PC-3 (cell line): ENCODE measurements at regions not wholly inside any gene's neighbourhood (a gene's known extent, or its start where the extent isn't known, plus 50 kb on each side); places are given as distances from the start of the nearest gene placed in this dataset.

Experiments
- ATAC-seq: fragments of 200-7000 bp; cut with Tn5 transposase; 2 replicates; pipeline ENCODE4 v1.9.1; 2020; ENCODE audit warnings: mild to moderate bottlenecking, moderate library complexity
- BruUV-seq: library from RNA; stranded (reverse); fragments of 400-500 nt; replicated peaks from 2 replicates; lab custom pipeline; 2021; lab: Mats Ljungman, UMichigan
- CTCF ChIA-PET: fragments of 300-600 bp; sonication (Branson Sonifier 250); formaldehyde crosslinking; loops from one replicate; lab custom pipeline; 2022; ENCODE audit warnings: antibody characterized with exemption; lab: Charles Lee
- POLR2A ChIA-PET: fragments of 300-600 bp; sonication (Branson Sonifier 250); formaldehyde crosslinking; loops from one replicate; lab custom pipeline; 2022; ENCODE audit warnings: antibody characterized with exemption; ENCODE audit not compliant: unreplicated experiment; lab: Charles Lee
- DNase-seq: peaks from one replicate; pipeline ENCODE4 v3.0.0-alpha.2; 2015
- H2AFZ ChIP-seq: fragments of 300-600 bp; sonication (generic); 2 replicates; pipeline ENCODE4 v1.6.0; 2016; ENCODE audit warnings: antibody characterized with exemption, low read length
- H3F3A ChIP-seq: fragments of 300-600 bp; sonication (generic); one replicate; pipeline ENCODE4 v1.6.0; 2017; ENCODE audit warnings: antibody characterized with exemption, low read length, control low read depth, mild to moderate bottlenecking; ENCODE audit not compliant: unreplicated experiment
- H3K27ac ChIP-seq: fragments of 300-600 bp; sonication (generic); 2 replicates; pipeline ENCODE4 v1.5.1; 2016; ENCODE audit warnings: mild to moderate bottlenecking, low read length
- H3K27me3 ChIP-seq: fragments of 300-600 bp; sonication (generic); 2 replicates; pipeline ENCODE4 v1.6.1; 2016; ENCODE audit warnings: low read length, mixed read lengths
- H3K36me3 ChIP-seq: fragments of 300-600 bp; sonication (generic); 2 replicates; pipeline ENCODE4 v1.6.1; 2016; ENCODE audit warnings: low read depth, mixed run types, low read length, mixed read lengths
- H3K4me1 ChIP-seq: fragments of 300-600 bp; sonication (generic); 2 replicates; pipeline ENCODE4 v1.5.1; 2016; ENCODE audit warnings: low read length; ENCODE audit not compliant: insufficient read depth
- H3K4me2 ChIP-seq: fragments of 300-600 bp; sonication (generic); 2 replicates; pipeline ENCODE4 v1.6.0; 2016; ENCODE audit warnings: low read length
- H3K4me3 ChIP-seq: fragments of 300-600 bp; sonication (generic); 2 replicates; pipeline ENCODE4 v1.5.1; 2016; ENCODE audit warnings: mild to moderate bottlenecking, low read length, mixed read lengths
- H3K79me2 ChIP-seq: fragments of 300-600 bp; sonication (generic); 2 replicates; pipeline ENCODE4 v1.6.1; 2017; ENCODE audit warnings: low read length, mixed read lengths
- H3K9ac ChIP-seq: fragments of 300-600 bp; sonication (generic); 2 replicates; pipeline ENCODE4 v1.6.0; 2016; ENCODE audit warnings: mild to moderate bottlenecking, low read length
- H3K9me2 ChIP-seq: fragments of 300-600 bp; sonication (generic); replicated peaks from 2 replicates; pipeline ENCODE4 v1.6.1; 2016; ENCODE audit warnings: mixed run types, low read length, mixed read lengths
- H3K9me3 ChIP-seq: fragments of 300-600 bp; sonication (generic); 2 replicates; pipeline ENCODE4 v1.6.1; 2016; ENCODE audit warnings: low read length, mixed read lengths
- H4K20me1 ChIP-seq: fragments of 300-600 bp; sonication (generic); 2 replicates; pipeline ENCODE4 v1.6.1; 2016; ENCODE audit warnings: low read length, mixed read lengths
- CTCF ChIP-seq: fragments of 300-600 bp; sonication (generic); conservative IDR thresholded peaks from 2 replicates; pipeline ENCODE4 v1.5.1; 2017; ENCODE audit warnings: antibody characterized with exemption, low read depth, mild to moderate bottlenecking, low read length
- EZH2 ChIP-seq: fragments of 300-600 bp; sonication (generic); IDR thresholded peaks from one replicate; pipeline ENCODE4 v1.6.1; 2017; ENCODE audit warnings: antibody characterized with exemption, mild to moderate bottlenecking, low read length; ENCODE audit not compliant: unreplicated experiment
- EZH2phosphoT487 ChIP-seq: fragments of 300-600 bp; sonication (generic); IDR thresholded peaks from 2 replicates; pipeline ENCODE4 v1.6.1; 2018; ENCODE audit warnings: mild to moderate bottlenecking, antibody characterized with exemption, low read length, borderline replicate concordance
- intact Hi-C: fragments of 100-400 bp; cut with micrococcal nuclease; formaldehyde crosslinking; loops from 2 replicates; pipeline ENCODE4 v1.9.0; 2023

GRCh38 chr1:17893891-17894631, 138.9 kb downstream of the ACTL8 start:
- intact Hi-C loops: no loop called here
- no peak for ATAC-seq
- peaks cover 46% of the 10 kb centered on the region for H3K27me3 ChIP-seq
- no peaks in the 10 kb centered on the region for H3K9me3 ChIP-seq
- H3K4me3 ChIP-seq: no peak overlapping the region
- H3F3A ChIP-seq: no peaks in the 10 kb centered on the region
- no peak overlapping the region for H3K4me2 ChIP-seq
- H3K9ac ChIP-seq: no peak overlapping the region
- no peaks in the 10 kb centered on the region for H3K36me3 ChIP-seq
- H3K4me1 ChIP-seq: no peaks in the 10 kb centered on the region
- no peak for DNase-seq
- CTCF ChIA-PET: no interaction called here
- POLR2A ChIA-PET: no interaction called here
- TF ChIP-seq CTCF (no peak), EZH2 (no peak), EZH2phosphoT487 (no peak)
- H4K20me1 ChIP-seq: no peaks in the 10 kb centered on the region
- no peaks in the 10 kb centered on the region for H3K79me2 ChIP-seq
- no TSS peak for BruUV-seq
- no peak overlapping the region for H2AFZ ChIP-seq
- H3K27ac ChIP-seq: no peak overlapping the region
- no peaks in the 10 kb centered on the region for H3K9me2 ChIP-seq

GRCh38 chr1:17895401-17895800, 140.3 kb downstream of the ACTL8 start:
- H3K4me3 ChIP-seq: no peak overlapping the region
- intact Hi-C loops: no loop called here
- ATAC-seq (no peak), DNase-seq (no peak)
- H3K9me2 ChIP-seq: no peaks in the 10 kb centered on the region
- no peaks in the 10 kb centered on the region for H3K36me3 ChIP-seq
- TF ChIP-seq EZH2 (no peak), CTCF (no peak), EZH2phosphoT487 (no peak)
- no peaks in the 10 kb centered on the region for H3K4me1 ChIP-seq
- H3K9ac ChIP-seq: no peak overlapping the region
- H3K27me3 ChIP-seq: peaks cover 46% of the 10 kb centered on the region
- H3K9me3 ChIP-seq: no peaks in the 10 kb centered on the region
- no peak overlapping the region for H3K4me2 ChIP-seq
- H3F3A ChIP-seq: no peaks in the 10 kb centered on the region
- ChIA-PET POLR2A (no interaction called here), CTCF (no interaction called here)
- no peaks in the 10 kb centered on the region for H3K79me2 ChIP-seq
- H2AFZ ChIP-seq: no peak overlapping the region
- H4K20me1 ChIP-seq: no peaks in the 10 kb centered on the region
- no peak overlapping the region for H3K27ac ChIP-seq
- no TSS peak for BruUV-seq

GRCh38 chr1:17895986-17896385, 140.9 kb downstream of the ACTL8 start:
- intact Hi-C loops: no loop called here
- H2AFZ ChIP-seq: no peak overlapping the region
- DNase-seq (no peak), ATAC-seq (no peak)
- H3F3A ChIP-seq: no peaks in the 10 kb centered on the region
- H3K36me3 ChIP-seq: no peaks in the 10 kb centered on the region
- no peaks in the 10 kb centered on the region for H4K20me1 ChIP-seq
- BruUV-seq: no TSS peak
- ChIA-PET CTCF (no interaction called here), POLR2A (no interaction called here)
- H3K4me3 ChIP-seq: no peak overlapping the region
- no peaks in the 10 kb centered on the region for H3K9me3 ChIP-seq
- no peaks in the 10 kb centered on the region for H3K4me1 ChIP-seq
- TF ChIP-seq EZH2phosphoT487 (no peak), EZH2 (no peak), CTCF (no peak)
- H3K27me3 ChIP-seq: peaks cover 42% of the 10 kb centered on the region
- H3K9ac ChIP-seq: no peak overlapping the region
- H3K79me2 ChIP-seq: no peaks in the 10 kb centered on the region
- no peaks in the 10 kb centered on the region for H3K9me2 ChIP-seq
- no peak overlapping the region for H3K4me2 ChIP-seq
- no peak overlapping the region for H3K27ac ChIP-seq
